ENCODE measurements at regions not wholly inside any gene's neighbourhood (a gene's known extent, or its start where the extent isn't known, plus 50 kb on each side); places are given as distances from the start of the nearest gene placed in this dataset.

GRCh38 chr6:11912420-11912819, 99.7 kb upstream of the HIVEP1 start:
- Histone ChIP-seq H3K4me3 (ENCODE audit: low read length) (no peak overlapping the region), H3K4me1 (ENCODE audit: low read length) (no peaks in the 10 kb centered on the region), H3K36me3 (replicated peaks; ENCODE audit: low read depth, low read length) (no peaks in the 10 kb centered on the region), H3K4me2 (ENCODE audit: low read length) (no peak overlapping the region), H4K20me1 (ENCODE audit: insufficient read depth, low read length) (no peaks in the 10 kb centered on the region), H3K79me2 (ENCODE audit: low read length) (no peaks in the 10 kb centered on the region), H3K9me3 (ENCODE audit: insufficient read depth, low read length) (no peaks in the 10 kb centered on the region), H3K27ac (ENCODE audit: low read length) (no peak overlapping the region), H2AFZ (ENCODE audit: low read depth, low read length) (no peak overlapping the region), H3K9ac (ENCODE audit: low read length) (no peak overlapping the region), H3K27me3 (ENCODE audit: low read depth, low read length) (no peaks in the 10 kb centered on the region)
- TF ChIP-seq EZH2phosphoT487 (IDR thresholded peaks at IDR 0.05; ENCODE audit: low read depth) (no peak), CTCF (IDR thresholded peaks at IDR 0.05; ENCODE audit: low read depth, low read length) (peak; percentile 33)

- no peaks in the 10 kb centered on the region for H3K36me3 ChIP-seq (replicated peaks; ENCODE audit: low read depth, low read length)
- no peaks in the 10 kb centered on the region for H3K9me3 ChIP-seq (ENCODE audit: insufficient read depth, low read length)
- H3K4me2 ChIP-seq (ENCODE audit: low read length), result no peak overlapping the region
- H3K27ac ChIP-seq (ENCODE audit: low read length), result no peak overlapping the region
- no peak overlapping the region for H3K4me3 ChIP-seq (ENCODE audit: low read length)
- H3K79me2 ChIP-seq (ENCODE audit: low read length), result no peaks in the 10 kb centered on the region
- TF ChIP-seq CTCF (IDR thresholded peaks at IDR 0.05; ENCODE audit: low read depth, low read length) (no peak), EZH2phosphoT487 (IDR thresholded peaks at IDR 0.05; ENCODE audit: low read depth) (no peak)
- H2AFZ ChIP-seq (ENCODE audit: low read depth, low read length), result no peak overlapping the region
- H3K9ac ChIP-seq (ENCODE audit: low read length), result no peak overlapping the region
- H3K4me1 ChIP-seq (ENCODE audit: low read length), result no peaks in the 10 kb centered on the region
- no peaks in the 10 kb centered on the region for H4K20me1 ChIP-seq (ENCODE audit: insufficient read depth, low read length)
- H3K27me3 ChIP-seq (ENCODE audit: low read depth, low read length), result no peaks in the 10 kb centered on the region
Observed at GRCh38 chr6:11911538-11911937, 100.6 kb upstream of the HIVEP1 start.

- Histone ChIP-seq H3K9ac (ENCODE audit: low read length) (no peak overlapping the region), H4K20me1 (ENCODE audit: insufficient read depth, low read length) (no peaks in the 10 kb centered on the region), H3K27ac (ENCODE audit: low read length) (no peak overlapping the region), H3K4me1 (ENCODE audit: low read length) (no peaks in the 10 kb centered on the region), H3K4me2 (ENCODE audit: low read length) (no peak overlapping the region), H3K27me3 (ENCODE audit: low read depth, low read length) (no peaks in the 10 kb centered on the region), H3K4me3 (ENCODE audit: low read length) (no peak overlapping the region), H3K36me3 (replicated peaks; ENCODE audit: low read depth, low read length) (no peaks in the 10 kb centered on the region), H3K79me2 (ENCODE audit: low read length) (no peaks in the 10 kb centered on the region), H3K9me3 (ENCODE audit: insufficient read depth, low read length) (no peaks in the 10 kb centered on the region), H2AFZ (ENCODE audit: low read depth, low read length) (no peak overlapping the region)
- TF ChIP-seq EZH2phosphoT487 (IDR thresholded peaks at IDR 0.05; ENCODE audit: low read depth) (no peak), CTCF (IDR thresholded peaks at IDR 0.05; ENCODE audit: low read depth, low read length) (no peak)
Observed at GRCh38 chr6:11909696-11910132, 102.4 kb upstream of the HIVEP1 start.

GRCh38 chr6:11908436-11909105, 103.5 kb upstream of the HIVEP1 start:
- H3K9ac ChIP-seq (ENCODE audit: low read length), result no peak overlapping the region
- no peaks in the 10 kb centered on the region for H3K27me3 ChIP-seq (ENCODE audit: low read depth, low read length)
- no peaks in the 10 kb centered on the region for H3K79me2 ChIP-seq (ENCODE audit: low read length)
- H3K36me3 ChIP-seq (replicated peaks; ENCODE audit: low read depth, low read length), result no peaks in the 10 kb centered on the region
- no peak overlapping the region for H2AFZ ChIP-seq (ENCODE audit: low read depth, low read length)
- no peaks in the 10 kb centered on the region for H4K20me1 ChIP-seq (ENCODE audit: insufficient read depth, low read length)
- no peaks in the 10 kb centered on the region for H3K4me1 ChIP-seq (ENCODE audit: low read length)
- no peak overlapping the region for H3K4me3 ChIP-seq (ENCODE audit: low read length)
- H3K27ac ChIP-seq (ENCODE audit: low read length), result no peak overlapping the region
- H3K4me2 ChIP-seq (ENCODE audit: low read length), result no peak overlapping the region
- no peak for TF ChIP-seq CTCF (IDR thresholded peaks at IDR 0.05; ENCODE audit: low read depth, low read length)
- no peak for TF ChIP-seq EZH2phosphoT487 (IDR thresholded peaks at IDR 0.05; ENCODE audit: low read depth)
- H3K9me3 ChIP-seq (ENCODE audit: insufficient read depth, low read length), result no peaks in the 10 kb centered on the region
